OCI-LY3 (cell line): ENCODE measurements at regions not wholly inside any gene's neighbourhood (a gene's known extent, or its start where the extent isn't known, plus 50 kb on each side); places are given as distances from the start of the nearest gene placed in this dataset.

ENCODE experiments used
- H2AFZ ChIP-seq: fragments of 200-600, 300-600 bp; shearing (Covaris generic); 2 replicates; pipeline ENCODE4 v1.6.0; 2014; ENCODE audit warnings: antibody characterized with exemption, low read depth, low read length
- H3K27ac ChIP-seq: fragments of 200-600, 300-600 bp; sonication (generic); 2 replicates; pipeline ENCODE4 v1.5.1; 2014; ENCODE audit warnings: mild to moderate bottlenecking, low read length, moderate library complexity, mixed read lengths
- H3K27me3 ChIP-seq: fragments of 200-600, 300-600 bp; sonication (generic); 2 replicates; pipeline ENCODE4 v1.6.1; 2014; ENCODE audit warnings: low read depth, low read length, mixed read lengths
- H3K36me3 ChIP-seq: fragments of 200-600, 300-600 bp; sonication (generic); replicated peaks from 2 replicates; pipeline ENCODE3; 2014; ENCODE audit warnings: low read depth, low read length, mixed read lengths
- H3K4me1 ChIP-seq: fragments of 300-600, 200-600 bp; sonication (generic); 2 replicates; pipeline ENCODE4 v1.6.1; 2014; ENCODE audit warnings: low read length, mixed read lengths
- H3K4me2 ChIP-seq: fragments of 200-600, 300-600 bp; sonication (generic); 2 replicates; pipeline ENCODE4 v1.6.1; 2014; ENCODE audit warnings: low read length, mixed read lengths
- H3K4me3 ChIP-seq: fragments of 300-600, 200-600 bp; sonication (generic); 2 replicates; pipeline ENCODE4 v1.5.1; 2014; ENCODE audit warnings: antibody characterized with exemption, mild to moderate bottlenecking, low read length, moderate library complexity
- H3K79me2 ChIP-seq: fragments of 300-600, 200-600 bp; shearing (Covaris generic); 2 replicates; pipeline ENCODE4 v1.6.1; 2014; ENCODE audit warnings: mild to moderate bottlenecking, low read length, mixed read lengths
- H3K9ac ChIP-seq: fragments of 300-600, 200-600 bp; shearing (Covaris generic); 2 replicates; pipeline ENCODE4 v1.6.0; 2014; ENCODE audit warnings: mild to moderate bottlenecking, low read length, moderate library complexity
- H3K9me3 ChIP-seq: fragments of 200-600, 300-600 bp; shearing (Covaris generic); 2 replicates; pipeline ENCODE4 v1.6.1; 2014; ENCODE audit warnings: low read length, mixed read lengths; ENCODE audit not compliant: insufficient read depth
- H4K20me1 ChIP-seq: fragments of 200-600, 300-600 bp; sonication (generic); 2 replicates; pipeline ENCODE4 v1.6.1; 2016; ENCODE audit warnings: low read length, mixed read lengths; ENCODE audit not compliant: insufficient read depth
- EZH2phosphoT487 ChIP-seq: fragments of 200-600 bp; shearing (Covaris generic); IDR thresholded peaks from 2 replicates; pipeline ENCODE4 v1.6.1; 2018; ENCODE audit warnings: antibody characterized with exemption, mixed run types, low read depth
- TF ChIP-seq, protein P1 (sequence below): fragments of 200-600, 300-600 bp; sonication (generic); IDR thresholded peaks from 2 replicates; pipeline ENCODE4 v1.5.1; 2014; ENCODE audit warnings: antibody characterized with exemption, low read length, low read depth

DNA sequence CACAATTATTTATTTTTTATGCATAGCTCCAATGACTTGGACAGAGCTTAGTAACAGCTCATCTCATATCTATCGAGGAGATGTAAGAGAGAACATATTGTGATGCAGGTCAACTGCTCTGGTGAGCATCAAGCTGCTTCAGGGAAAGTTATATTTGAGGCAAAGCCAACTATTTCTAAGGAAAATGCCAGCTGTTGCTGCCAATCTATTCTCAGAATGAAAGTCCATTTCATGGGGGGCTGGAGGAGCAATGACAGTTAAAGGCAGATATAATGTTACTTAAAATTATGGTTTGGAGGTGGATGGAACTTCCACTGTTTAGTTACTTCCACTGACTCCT lies 424.8 kb downstream of the KIF20B start:
- Histone ChIP-seq H3K9me3 (peaks cover 8% of the 10 kb centered on the region; the same call in 1 of the 2 replicates), H3K4me3 (no peak overlapping the region), H3K4me1 (peaks cover 28% of the 10 kb centered on the region), H2AFZ (no peak overlapping the region), H4K20me1 (no peaks in the 10 kb centered on the region), H3K9ac (no peak overlapping the region), H3K79me2 (no peaks in the 10 kb centered on the region), H3K4me2 (no peak overlapping the region), H3K36me3 (peaks cover 21% of the 10 kb centered on the region), H3K27ac (no peak overlapping the region), H3K27me3 (no peaks in the 10 kb centered on the region)
- TF ChIP-seq, protein P1, sequence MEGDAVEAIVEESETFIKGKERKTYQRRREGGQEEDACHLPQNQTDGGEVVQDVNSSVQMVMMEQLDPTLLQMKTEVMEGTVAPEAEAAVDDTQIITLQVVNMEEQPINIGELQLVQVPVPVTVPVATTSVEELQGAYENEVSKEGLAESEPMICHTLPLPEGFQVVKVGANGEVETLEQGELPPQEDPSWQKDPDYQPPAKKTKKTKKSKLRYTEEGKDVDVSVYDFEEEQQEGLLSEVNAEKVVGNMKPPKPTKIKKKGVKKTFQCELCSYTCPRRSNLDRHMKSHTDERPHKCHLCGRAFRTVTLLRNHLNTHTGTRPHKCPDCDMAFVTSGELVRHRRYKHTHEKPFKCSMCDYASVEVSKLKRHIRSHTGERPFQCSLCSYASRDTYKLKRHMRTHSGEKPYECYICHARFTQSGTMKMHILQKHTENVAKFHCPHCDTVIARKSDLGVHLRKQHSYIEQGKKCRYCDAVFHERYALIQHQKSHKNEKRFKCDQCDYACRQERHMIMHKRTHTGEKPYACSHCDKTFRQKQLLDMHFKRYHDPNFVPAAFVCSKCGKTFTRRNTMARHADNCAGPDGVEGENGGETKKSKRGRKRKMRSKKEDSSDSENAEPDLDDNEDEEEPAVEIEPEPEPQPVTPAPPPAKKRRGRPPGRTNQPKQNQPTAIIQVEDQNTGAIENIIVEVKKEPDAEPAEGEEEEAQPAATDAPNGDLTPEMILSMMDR, result no peak
- TF ChIP-seq EZH2phosphoT487, result no peak

DNA sequence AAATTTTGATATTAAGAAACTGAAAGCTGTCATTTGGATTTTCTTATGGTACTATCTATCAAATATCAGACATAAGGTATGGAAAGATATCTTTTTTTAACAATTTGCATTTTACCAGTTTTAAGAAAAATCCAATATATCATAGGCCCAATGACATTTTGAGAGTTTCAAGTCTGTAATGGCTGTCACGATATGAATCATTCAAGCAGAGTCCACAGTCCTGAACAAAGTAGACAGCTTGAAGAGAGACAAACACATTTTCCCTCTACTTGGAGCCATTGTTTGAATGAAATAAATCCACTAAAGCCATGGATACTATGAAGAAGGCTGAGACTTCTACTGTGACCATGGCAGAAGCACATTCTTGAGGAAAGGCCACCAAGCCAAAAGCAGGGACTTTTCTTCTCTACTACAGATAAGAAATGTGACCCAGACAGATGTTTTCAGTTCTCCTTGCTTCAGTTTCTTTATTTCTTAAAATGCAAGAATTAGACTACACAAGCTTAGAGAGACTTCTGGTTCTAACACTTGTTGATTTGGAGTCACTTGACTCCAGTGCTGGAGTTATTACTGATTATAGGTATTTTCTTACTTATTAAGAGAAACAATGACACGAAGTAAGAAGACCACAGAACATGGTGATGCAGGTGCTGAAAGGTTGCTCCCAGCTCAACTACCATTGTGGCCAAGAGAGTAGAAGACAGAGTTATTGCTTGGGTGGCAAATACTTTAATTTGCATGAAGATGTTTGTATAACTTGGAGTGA lies 429.1 kb downstream of the KIF20B start:
- Histone ChIP-seq H2AFZ (no peak overlapping the region), H3K27ac (peak overlapping the region; percentile 100), H3K27me3 (no peaks in the 10 kb centered on the region), H3K9ac (peak overlapping the region; percentile 94), H3K4me2 (peak overlapping the region; percentile 65), H3K36me3 (peaks cover 48% of the 10 kb centered on the region), H3K9me3 (peaks cover 18% of the 10 kb centered on the region; the same call in 1 of the 2 replicates), H3K79me2 (no peaks in the 10 kb centered on the region), H3K4me1 (peaks cover 48% of the 10 kb centered on the region), H3K4me3 (no peak overlapping the region), H4K20me1 (no peaks in the 10 kb centered on the region)
- no peak for TF ChIP-seq EZH2phosphoT487
- TF ChIP-seq, protein P1, result no peak

DNA sequence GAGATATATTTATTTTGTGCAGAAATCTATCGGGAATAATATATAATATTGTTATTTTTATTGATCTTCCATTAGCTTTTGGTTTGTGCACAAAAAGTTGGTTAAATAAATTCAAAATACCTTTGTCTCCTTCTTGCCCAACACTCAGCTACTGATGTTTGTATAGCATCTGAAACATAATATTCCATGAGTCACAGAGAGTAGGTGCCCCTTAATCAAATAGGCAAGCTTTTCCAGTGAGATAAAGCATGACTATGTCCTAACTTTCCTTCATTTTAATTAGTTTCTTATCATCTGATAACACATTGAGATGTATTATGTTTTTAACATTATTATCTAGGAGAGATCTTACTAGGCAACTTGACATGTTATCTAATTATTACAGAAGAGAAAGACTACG lies 432.2 kb downstream of the KIF20B start:
- H4K20me1 ChIP-seq, result no peaks in the 10 kb centered on the region
- no peaks in the 10 kb centered on the region for H3K79me2 ChIP-seq
- peaks cover 45% of the 10 kb centered on the region for H3K4me1 ChIP-seq
- H3K27me3 ChIP-seq, result no peaks in the 10 kb centered on the region
- no peak overlapping the region for H3K4me2 ChIP-seq
- no peak overlapping the region for H3K9ac ChIP-seq
- H3K9me3 ChIP-seq, result peaks cover 46% of the 10 kb centered on the region; the same call in 1 of the 2 replicates
- H3K36me3 ChIP-seq, result peaks cover 66% of the 10 kb centered on the region
- H3K27ac ChIP-seq, result no peak overlapping the region; the same call in 1 of the 2 replicates
- H2AFZ ChIP-seq, result no peak overlapping the region
- TF ChIP-seq, protein P1, result no peak
- H3K4me3 ChIP-seq, result no peak overlapping the region

DNA sequence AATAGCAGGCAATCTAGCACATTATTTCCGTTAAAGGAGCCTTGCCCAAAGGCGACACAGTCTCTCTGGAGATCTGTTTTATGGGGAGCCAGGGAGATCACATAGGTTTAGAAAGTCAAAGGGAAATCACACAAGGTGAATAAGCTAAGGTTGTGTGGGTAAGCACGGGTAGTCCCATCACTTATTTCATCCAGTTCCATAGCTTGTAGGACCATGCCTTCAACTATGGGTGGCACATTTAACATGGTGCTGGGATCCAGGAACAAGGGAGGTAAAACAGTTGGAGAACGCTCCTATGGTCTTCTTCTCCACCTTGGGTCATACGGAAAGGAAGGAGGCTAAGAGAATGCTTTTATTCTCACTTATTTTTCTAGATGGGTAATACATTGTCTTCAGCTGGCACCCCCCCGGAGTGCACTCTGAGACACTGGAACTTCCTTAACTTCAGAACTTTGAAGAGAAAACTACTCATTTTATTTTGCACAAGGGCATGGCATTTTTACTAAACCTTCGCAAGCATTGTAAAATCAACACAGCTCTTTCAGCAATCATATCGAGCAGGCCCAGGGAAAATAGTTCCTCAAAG lies 435.4 kb downstream of the KIF20B start:
- no peaks in the 10 kb centered on the region for H3K27me3 ChIP-seq
- peaks cover 56% of the 10 kb centered on the region for H3K36me3 ChIP-seq
- no peaks in the 10 kb centered on the region for H4K20me1 ChIP-seq
- H3K79me2 ChIP-seq, result no peaks in the 10 kb centered on the region
- H2AFZ ChIP-seq, result no peak overlapping the region
- H3K9me3 ChIP-seq, result peaks cover 43% of the 10 kb centered on the region; the same call in 1 of the 2 replicates
- no peak overlapping the region for H3K9ac ChIP-seq
- TF ChIP-seq EZH2phosphoT487, result no peak
- TF ChIP-seq, protein P1, result no peak
- H3K4me3 ChIP-seq, result no peak overlapping the region
- H3K27ac ChIP-seq, result no peak overlapping the region
- H3K4me1 ChIP-seq, result peaks cover 14% of the 10 kb centered on the region
- H3K4me2 ChIP-seq, result no peak overlapping the region
